Caco-2 (cell line): ENCODE measurements at regions not wholly inside any gene's neighbourhood (a gene's known extent, or its start where the extent isn't known, plus 50 kb on each side); places are given as distances from the start of the nearest gene placed in this dataset.

Experiments used
- BruUV-seq: library from RNA; stranded (reverse); fragments of 400-500 nt; replicated peaks from 2 replicates; lab custom pipeline; 2021; lab: Mats Ljungman, UMichigan
- CTCF ChIA-PET: fragments of 300-600 bp; sonication (Branson Sonifier 250); formaldehyde crosslinking; loops from one replicate; lab custom pipeline; 2022; ENCODE audit warnings: antibody characterized with exemption; lab: Charles Lee
- POLR2A ChIA-PET: fragments of 300-600 bp; sonication (Branson Sonifier 250); formaldehyde crosslinking; loops from one replicate; lab custom pipeline; 2022; ENCODE audit warnings: antibody characterized with exemption; lab: Charles Lee
- DNase-seq, 2 experiments: peaks; one replicate each; pipeline versions ENCODE4 v3.0.0 to v3.0.0-alpha.2; 2020 to 2022
- H3K27me3 ChIP-seq: replicated peaks from 2 replicates; pipeline ENCODE4 v1.6.0; 2011; ENCODE audit warnings: low read length; ENCODE audit not compliant: control insufficient read depth, insufficient read depth
- H3K36me3 ChIP-seq: 2 replicates; pipeline ENCODE4 v1.5.1; 2011; ENCODE audit warnings: low read length; ENCODE audit not compliant: control insufficient read depth, insufficient read depth
- H3K4me1 ChIP-seq: fragments of 250-450 bp; sonication (Bioruptor Pico); 2 replicates; pipeline ENCODE4 v1.5.1; 2020; ENCODE audit warnings: mild to moderate bottlenecking
- H3K4me3 ChIP-seq: 2 replicates; pipeline ENCODE4 v1.5.1; 2011; ENCODE audit warnings: low read depth, mild to moderate bottlenecking, control low read depth, low read length
- H3K9me3 ChIP-seq: fragments of 250-450 bp; sonication (Bioruptor Pico); 2 replicates; pipeline ENCODE4 v1.5.1; 2020; ENCODE audit warnings: mild to moderate bottlenecking, moderate library complexity
- H3K27ac Mint-ChIP-seq: one replicate; pipeline ENCODE4 v1.8.0; 2022; ENCODE audit warnings: mixed read lengths; ENCODE audit not compliant: unreplicated experiment
- H3K27me3 Mint-ChIP-seq: one replicate; pipeline ENCODE4 v1.8.0; 2022; ENCODE audit warnings: mixed read lengths; ENCODE audit not compliant: insufficient read depth, unreplicated experiment
- H3K36me3 Mint-ChIP-seq: one replicate; pipeline ENCODE4 v1.8.0; 2022; ENCODE audit warnings: mild to moderate bottlenecking, mixed read lengths; ENCODE audit not compliant: insufficient read depth, unreplicated experiment
- H3K4me1 Mint-ChIP-seq: one replicate; pipeline ENCODE4 v1.8.0; 2022; ENCODE audit warnings: low read depth, mixed read lengths; ENCODE audit not compliant: unreplicated experiment
- H3K4me3 Mint-ChIP-seq: one replicate; pipeline ENCODE4 v1.8.0; 2022; ENCODE audit warnings: mild to moderate bottlenecking, moderate library complexity, mixed read lengths; ENCODE audit not compliant: unreplicated experiment
- H3K9me3 Mint-ChIP-seq: one replicate; pipeline ENCODE4 v1.8.0; 2022; ENCODE audit warnings: mixed read lengths; ENCODE audit not compliant: unreplicated experiment
- CTCF ChIP-seq, 2 experiments: fragments of 200-600 bp in 1 of 2; IDR thresholded peaks; 1 replicate in 1 of 2; 2 replicates in 1 of 2; pipeline versions ENCODE4 v1.5.1 to v1.8.0; 2011 to 2022; ENCODE audit warnings: antibody characterized with exemption in 1 of 2, control low read depth in 1 of 2, inconsistent platforms in 1 of 2, low read depth in 1 of 2, low read length in 1 of 2, mild to moderate bottlenecking in 1 of 2, moderate library complexity in 1 of 2; ENCODE audit not compliant: insufficient read depth in 1 of 2, severe bottlenecking in 1 of 2, unreplicated experiment in 1 of 2
- intact Hi-C: fragments of 100-400 bp; cut with micrococcal nuclease; formaldehyde crosslinking; loops from one replicate; pipeline ENCODE4 v1.10.0; 2022; ENCODE audit not compliant: unreplicated experiment

GRCh38 chr10:83852146-83852545 lies 287.2 kb upstream of the GHITM start:
- no peaks in the 10 kb centered on the region for H3K4me1 ChIP-seq
- Mint-ChIP-seq H3K9me3 (no peaks in the 10 kb centered on the region), H3K4me1 (no peaks in the 10 kb centered on the region), H3K36me3 (no peaks in the 10 kb centered on the region), H3K4me3 (no peak overlapping the region), H3K27me3 (no peaks in the 10 kb centered on the region), H3K27ac (no peak overlapping the region)
- H3K27me3 ChIP-seq, result no peaks in the 10 kb centered on the region
- TF ChIP-seq CTCF (IDR thresholded peaks at IDR 0.05; ENCODE audit: insufficient read depth in 1 of 2, low read depth in 1 of 2, low read length in 1 of 2, severe bottlenecking in 1 of 2, unreplicated experiment in 1 of 2), result no peak
- CTCF ChIA-PET, result no interaction called here
- no peaks in the 10 kb centered on the region for H3K9me3 ChIP-seq
- POLR2A ChIA-PET, result no interaction called here
- no peak overlapping the region for H3K4me3 ChIP-seq
- intact Hi-C loops, result no loop called here
- no peaks in the 10 kb centered on the region for H3K36me3 ChIP-seq
- no peak for DNase-seq
- BruUV-seq, result no TSS peak

- no peaks in the 10 kb centered on the region for H3K27me3 ChIP-seq
- no peaks in the 10 kb centered on the region for H3K36me3 ChIP-seq
- no peak overlapping the region for H3K4me3 ChIP-seq
- no peak for TF ChIP-seq CTCF (IDR thresholded peaks at IDR 0.05; ENCODE audit: insufficient read depth in 1 of 2, low read depth in 1 of 2, low read length in 1 of 2, severe bottlenecking in 1 of 2, unreplicated experiment in 1 of 2)
- ChIA-PET POLR2A (no interaction called here), CTCF (interaction anchor here (1.0 kb wide), 1 partner anchor 9 kb away, joined by 4 read pairs; no protein-coding TSS in a partner anchor)
- H3K4me1 Mint-ChIP-seq, result no peaks in the 10 kb centered on the region
- peaks cover 2% of the 10 kb centered on the region for H3K27me3 Mint-ChIP-seq
- no peaks in the 10 kb centered on the region for H3K9me3 Mint-ChIP-seq
- DNase-seq, result no peak
- intact Hi-C loops, result no loop called here
- no peaks in the 10 kb centered on the region for H3K9me3 ChIP-seq
- no peak overlapping the region for H3K4me3 Mint-ChIP-seq
- BruUV-seq, result no TSS peak
- no peak overlapping the region for H3K27ac Mint-ChIP-seq
- H3K4me1 ChIP-seq, result no peaks in the 10 kb centered on the region
- H3K36me3 Mint-ChIP-seq, result no peaks in the 10 kb centered on the region
Measured at GRCh38 chr10:83862723-83863122, 276.6 kb upstream of the GHITM start.

GRCh38 chr10:83863283-83863966 lies 275.9 kb upstream of the GHITM start:
- no peak for TF ChIP-seq CTCF (IDR thresholded peaks at IDR 0.05; ENCODE audit: insufficient read depth in 1 of 2, low read depth in 1 of 2, low read length in 1 of 2, severe bottlenecking in 1 of 2, unreplicated experiment in 1 of 2)

More at GRCh38 chr10:83863283-83863966, 275.9 kb upstream of the GHITM start:
- Mint-ChIP-seq H3K36me3 (no peaks in the 10 kb centered on the region), H3K9me3 (no peaks in the 10 kb centered on the region), H3K4me1 (no peaks in the 10 kb centered on the region), H3K4me3 (no peak overlapping the region), H3K27ac (no peak overlapping the region), H3K27me3 (peaks cover 2% of the 10 kb centered on the region)
- Histone ChIP-seq H3K4me1 (no peaks in the 10 kb centered on the region), H3K9me3 (no peaks in the 10 kb centered on the region), H3K36me3 (no peaks in the 10 kb centered on the region), H3K27me3 (no peaks in the 10 kb centered on the region), H3K4me3 (no peak overlapping the region)
- CTCF ChIA-PET, result interaction anchor here (1.0 kb wide), 1 partner anchor 8 kb away, joined by 4 read pairs; no protein-coding TSS in a partner anchor
- POLR2A ChIA-PET, result no interaction called here
- no peak for DNase-seq
- BruUV-seq, result no TSS peak
- intact Hi-C loops, result no loop called here
